Endodermal cell (in vitro differentiated cells): ENCODE measurements at regions not wholly inside any gene's neighbourhood (a gene's known extent, or its start where the extent isn't known, plus 50 kb on each side); places are given as distances from the start of the nearest gene placed in this dataset.

Experiments
- DNase-seq: peaks from one replicate; pipeline ENCODE4 v3.0.0-alpha.2; 2017
- H3K27ac ChIP-seq: 2 replicates; pipeline ENCODE4 v1.5.1; 2013; ENCODE audit warnings: mild to moderate bottlenecking, low read depth, low read length, moderate library complexity
- H3K27me3 ChIP-seq: 2 replicates; pipeline ENCODE4 v1.6.1; 2013; ENCODE audit warnings: mild to moderate bottlenecking, low read length, moderate library complexity; ENCODE audit not compliant: insufficient read depth, control insufficient read depth, poor library complexity, severe bottlenecking
- H3K36me3 ChIP-seq: 2 replicates; pipeline ENCODE4 v1.7.0; 2013; ENCODE audit warnings: mild to moderate bottlenecking, low read length, moderate library complexity; ENCODE audit not compliant: control insufficient read depth, insufficient read depth
- H3K4me1 ChIP-seq: one replicate; pipeline ENCODE4 v1.7.0; 2013; ENCODE audit warnings: low read length; ENCODE audit not compliant: control insufficient read depth, insufficient read depth
- H3K4me3 ChIP-seq: 2 replicates; pipeline ENCODE4 v1.5.1; 2013; ENCODE audit warnings: mild to moderate bottlenecking, low read length, moderate library complexity
- H3K9ac ChIP-seq: 2 replicates; pipeline ENCODE4 v1.6.1; 2013; ENCODE audit warnings: mild to moderate bottlenecking, low read length, moderate library complexity; ENCODE audit not compliant: poor library complexity, severe bottlenecking; ENCODE audit errors: extremely low read depth
- H3K9me3 ChIP-seq: 2 replicates; pipeline ENCODE4 v1.6.1; 2013; ENCODE audit warnings: mild to moderate bottlenecking, low read length, moderate library complexity; ENCODE audit not compliant: control insufficient read depth
- H3K27ac Mint-ChIP-seq: 2 replicates; pipeline ENCODE4 v1.8.0; 2020; ENCODE audit warnings: mixed read lengths
- H3K27me3 Mint-ChIP-seq: 2 replicates; pipeline ENCODE4 v1.8.0; 2021; ENCODE audit warnings: mild to moderate bottlenecking, mixed read lengths; ENCODE audit not compliant: insufficient read depth
- H3K36me3 Mint-ChIP-seq: 2 replicates; pipeline ENCODE4 v1.8.0; 2020; ENCODE audit warnings: low read depth, mixed read lengths
- H3K4me1 Mint-ChIP-seq: 2 replicates; pipeline ENCODE4 v1.8.0; 2020; ENCODE audit warnings: mixed read lengths
- H3K4me3 Mint-ChIP-seq: 2 replicates; pipeline ENCODE4 v1.8.0; 2020; ENCODE audit warnings: mild to moderate bottlenecking, moderate library complexity, mixed read lengths
- H3K9me3 Mint-ChIP-seq: 2 replicates; pipeline ENCODE4 v1.8.0; 2020; ENCODE audit warnings: mild to moderate bottlenecking, mixed read lengths
- WGBS, 2 experiments: methylation state at CpG; one replicate each; pipeline versions ENCODE4 v1.1.5 to v1.1.7; 2013; ENCODE audit warnings: missing lambda C conversion rate in 2 of 2, mixed read lengths in 1 of 2; ENCODE audit not compliant: insufficient coverage in 1 of 2, insufficient read length in 1 of 2; 5-methylcytosine and 5-hydroxymethylcytosine counted together
- TF ChIP-seq, protein P1 (sequence below): fragments of 200-600 bp; sonication (generic); conservative IDR thresholded peaks from 2 replicates; pipeline ENCODE4 v1.5.0; 2021; ENCODE audit warnings: antibody characterized with exemption, mild to moderate bottlenecking

DNA sequence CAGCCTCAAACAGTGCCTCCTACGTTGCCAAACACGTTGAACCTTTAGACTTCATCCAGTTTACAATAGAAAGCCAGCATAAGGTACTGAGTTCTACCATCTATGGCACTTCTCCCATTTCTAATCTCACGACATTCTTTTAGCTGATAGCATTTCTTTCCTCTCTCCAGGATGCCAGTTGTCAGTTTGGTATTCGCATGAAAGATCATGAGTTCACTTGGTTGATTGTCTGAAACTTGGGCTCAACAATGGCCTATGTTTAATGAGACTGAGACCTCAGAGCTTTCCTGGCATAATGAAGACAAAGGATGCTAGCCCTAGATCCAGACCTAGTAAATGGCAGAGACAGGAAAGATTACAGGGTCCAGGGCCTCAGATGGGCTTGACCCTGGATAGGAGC lies 69.2 kb upstream of the SPRY1 start:
- H3K9me3 Mint-ChIP-seq, result peaks cover 34% of the 10 kb centered on the region
- H3K4me3 ChIP-seq, result no peak overlapping the region
- no peak overlapping the region for H3K4me3 Mint-ChIP-seq
- H3K4me1 Mint-ChIP-seq, result peaks cover 15% of the 10 kb centered on the region
- no peaks in the 10 kb centered on the region for H3K27me3 Mint-ChIP-seq
- no peaks in the 10 kb centered on the region for H3K36me3 ChIP-seq
- peaks cover 8% of the 10 kb centered on the region for H3K4me1 ChIP-seq
- H3K27ac Mint-ChIP-seq, result no peak overlapping the region
- no peaks in the 10 kb centered on the region for H3K27me3 ChIP-seq
- H3K9me3 ChIP-seq, result peaks cover 23% of the 10 kb centered on the region
- peak; percentile 35 for DNase-seq
- WGBS, 2 experiments, result 73 to 82% methylated on average over 4 of the region's 4 CpGs
- H3K27ac ChIP-seq, result peak overlapping the region; percentile 67
- TF ChIP-seq, protein P1, sequence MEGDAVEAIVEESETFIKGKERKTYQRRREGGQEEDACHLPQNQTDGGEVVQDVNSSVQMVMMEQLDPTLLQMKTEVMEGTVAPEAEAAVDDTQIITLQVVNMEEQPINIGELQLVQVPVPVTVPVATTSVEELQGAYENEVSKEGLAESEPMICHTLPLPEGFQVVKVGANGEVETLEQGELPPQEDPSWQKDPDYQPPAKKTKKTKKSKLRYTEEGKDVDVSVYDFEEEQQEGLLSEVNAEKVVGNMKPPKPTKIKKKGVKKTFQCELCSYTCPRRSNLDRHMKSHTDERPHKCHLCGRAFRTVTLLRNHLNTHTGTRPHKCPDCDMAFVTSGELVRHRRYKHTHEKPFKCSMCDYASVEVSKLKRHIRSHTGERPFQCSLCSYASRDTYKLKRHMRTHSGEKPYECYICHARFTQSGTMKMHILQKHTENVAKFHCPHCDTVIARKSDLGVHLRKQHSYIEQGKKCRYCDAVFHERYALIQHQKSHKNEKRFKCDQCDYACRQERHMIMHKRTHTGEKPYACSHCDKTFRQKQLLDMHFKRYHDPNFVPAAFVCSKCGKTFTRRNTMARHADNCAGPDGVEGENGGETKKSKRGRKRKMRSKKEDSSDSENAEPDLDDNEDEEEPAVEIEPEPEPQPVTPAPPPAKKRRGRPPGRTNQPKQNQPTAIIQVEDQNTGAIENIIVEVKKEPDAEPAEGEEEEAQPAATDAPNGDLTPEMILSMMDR, result no peak
- peaks cover 2% of the 10 kb centered on the region for H3K36me3 Mint-ChIP-seq
- no peak overlapping the region for H3K9ac ChIP-seq

DNA sequence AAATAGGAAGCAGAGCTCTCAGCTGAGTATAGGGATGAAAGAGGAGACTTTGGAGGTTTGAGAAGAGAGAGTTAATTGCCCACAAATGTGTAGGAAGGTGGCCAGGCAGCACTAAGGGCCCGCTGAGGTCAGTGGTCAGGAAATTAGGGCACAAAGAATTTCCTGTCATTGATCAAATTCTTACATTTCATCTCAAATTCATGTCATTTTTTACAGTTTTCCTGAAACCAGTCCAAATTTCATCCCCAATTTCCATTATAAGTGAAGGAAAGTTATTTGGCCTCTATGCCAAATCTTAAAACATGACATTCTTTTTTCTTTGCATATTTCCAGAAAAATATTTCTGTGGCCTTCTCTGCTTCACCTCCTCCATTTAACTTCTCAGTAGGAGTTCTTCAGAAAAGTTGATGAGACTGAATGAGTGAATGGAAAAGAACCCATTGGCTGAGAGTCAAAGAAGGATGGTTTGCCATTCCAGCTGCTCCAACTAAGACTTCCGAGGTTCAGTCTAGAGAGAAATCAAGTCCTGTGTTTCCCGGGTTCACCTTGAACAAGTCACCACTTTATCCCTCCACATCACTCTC lies 68.7 kb upstream of the SPRY1 start:
- H3K27me3 Mint-ChIP-seq, result no peaks in the 10 kb centered on the region
- H3K27me3 ChIP-seq, result no peaks in the 10 kb centered on the region
- H3K4me1 Mint-ChIP-seq, result peaks cover 15% of the 10 kb centered on the region
- H3K36me3 Mint-ChIP-seq, result peaks cover 2% of the 10 kb centered on the region
- no peak overlapping the region for H3K9ac ChIP-seq
- no peak overlapping the region for H3K27ac Mint-ChIP-seq
- no peaks in the 10 kb centered on the region for H3K36me3 ChIP-seq
- H3K27ac ChIP-seq, result peak overlapping the region; percentile 67
- WGBS, 2 experiments, result 70% methylated on average over 3 of the region's 3 CpGs; no CpG with 5 or more reads in 1 of the 2 experiments
- H3K4me3 ChIP-seq, result no peak overlapping the region
- peaks cover 8% of the 10 kb centered on the region for H3K4me1 ChIP-seq
- TF ChIP-seq, protein P1, result no peak
- peaks cover 31% of the 10 kb centered on the region for H3K9me3 Mint-ChIP-seq
- no peak for DNase-seq
- peaks cover 20% of the 10 kb centered on the region for H3K9me3 ChIP-seq
- no peak overlapping the region for H3K4me3 Mint-ChIP-seq

DNA sequence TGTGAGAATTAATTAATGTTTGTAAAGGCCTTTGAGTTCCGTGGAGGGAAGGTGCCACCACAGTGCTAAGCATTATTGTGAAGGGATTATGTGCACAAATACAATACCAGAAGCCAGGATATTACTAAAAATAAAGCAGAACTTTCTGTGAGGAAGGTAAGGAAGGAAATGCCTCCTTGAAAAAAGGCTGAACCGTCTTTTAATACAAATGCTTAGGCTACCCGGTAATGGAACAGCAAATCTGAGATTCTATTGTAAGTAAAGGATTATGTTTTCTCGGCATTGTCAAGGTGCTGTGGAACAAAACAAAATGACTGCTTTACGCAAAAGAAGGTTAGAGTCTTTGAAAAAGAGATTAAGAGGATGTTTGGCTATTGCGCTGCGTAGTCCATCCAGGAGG lies 57.9 kb upstream of the SPRY1 start:
- Histone ChIP-seq H3K27me3 (no peaks in the 10 kb centered on the region), H3K4me3 (no peak overlapping the region), H3K4me1 (peaks cover 4% of the 10 kb centered on the region), H3K36me3 (no peaks in the 10 kb centered on the region), H3K9ac (no peak overlapping the region), H3K9me3 (peaks cover 7% of the 10 kb centered on the region), H3K27ac (no peak overlapping the region)
- H3K27ac Mint-ChIP-seq, result no peak overlapping the region
- 93 to 94% methylated on average over 6 to 7 of the region's 7 CpGs for WGBS, 2 experiments
- no peak overlapping the region for H3K4me3 Mint-ChIP-seq
- H3K36me3 Mint-ChIP-seq, result no peaks in the 10 kb centered on the region
- peaks cover 10% of the 10 kb centered on the region for H3K9me3 Mint-ChIP-seq
- H3K4me1 Mint-ChIP-seq, result peaks cover 25% of the 10 kb centered on the region
- TF ChIP-seq, protein P1, result no peak
- DNase-seq, result no peak
- peaks cover 9% of the 10 kb centered on the region for H3K27me3 Mint-ChIP-seq
